SK-N-SH treated with all-trans-retinoic acid at 6 μM for 48 hours (cell line): ENCODE measurements at regions not wholly inside any gene's neighbourhood (a gene's known extent, or its start where the extent isn't known, plus 50 kb on each side); places are given as distances from the start of the nearest gene placed in this dataset.

Source experiments
- ATAC-seq: fragments of 200-7000 bp; cut with Tn5 transposase; 3 replicates; pipeline ENCODE4 v1.9.1; 2020; ENCODE audit warnings: mild to moderate bottlenecking, moderate library complexity
- ARNTL ChIP-seq: fragments of 450-650 bp; formaldehyde crosslinking; IDR thresholded peaks from 2 replicates; pipeline ENCODE4 v1.5.0; 2020; ENCODE audit warnings: low read depth, mild to moderate bottlenecking, moderate library complexity, borderline replicate concordance
- BACH2 ChIP-seq: fragments of 250-450 bp; sonication (Bioruptor Pico); IDR thresholded peaks from 2 replicates; pipeline ENCODE4 v1.9.0; 2021; ENCODE audit warnings: mild to moderate bottlenecking, borderline replicate concordance
- CREB5 ChIP-seq: fragments of 250-450 bp; sonication (Bioruptor Pico); IDR thresholded peaks from 2 replicates; pipeline ENCODE4 v1.5.1; 2020; ENCODE audit warnings: low read depth, mild to moderate bottlenecking, moderate library complexity
- ESRRG ChIP-seq: fragments of 250-450 bp; sonication (Bioruptor Pico); IDR thresholded peaks from 2 replicates; pipeline ENCODE4 v1.6.1; 2021; ENCODE audit warnings: mild to moderate bottlenecking
- GLIS3 ChIP-seq: fragments of 250-450 bp; sonication (Bioruptor Pico); IDR thresholded peaks from 2 replicates; pipeline ENCODE4 v1.5.0; 2020; ENCODE audit warnings: mild to moderate bottlenecking, moderate library complexity
- ISL1 ChIP-seq: fragments of 250-450 bp; sonication (Bioruptor Pico); IDR thresholded peaks from 2 replicates; pipeline ENCODE4 v2.1.2; 2022; ENCODE audit warnings: mild to moderate bottlenecking, moderate library complexity
- OSR1 ChIP-seq: fragments of 250-450 bp; sonication (Bioruptor Pico); IDR thresholded peaks from 2 replicates; pipeline ENCODE4 v1.8.0; 2022; ENCODE audit warnings: moderate library complexity, mild to moderate bottlenecking, inconsistent platforms
- PPARA ChIP-seq: fragments of 250-450 bp; sonication (Bioruptor Pico); IDR thresholded peaks from 2 replicates; pipeline ENCODE4 v1.5.0; 2020; ENCODE audit warnings: mild to moderate bottlenecking, borderline replicate concordance
- RARB ChIP-seq: fragments of 250-450 bp; sonication (Bioruptor Pico); IDR thresholded peaks from 2 replicates; pipeline ENCODE4 v1.8.0; 2021; ENCODE audit warnings: mild to moderate bottlenecking, moderate library complexity
- SNAI2 ChIP-seq: fragments of 250-450 bp; sonication (Bioruptor Pico); IDR thresholded peaks from 2 replicates; pipeline ENCODE4 v1.5.0; 2020; ENCODE audit warnings: mild to moderate bottlenecking, moderate library complexity
- TCF4 ChIP-seq: fragments of 250-450 bp; sonication (Bioruptor Pico); IDR thresholded peaks from 2 replicates; pipeline ENCODE4 v1.8.0; 2021; ENCODE audit warnings: mild to moderate bottlenecking, moderate library complexity, borderline replicate concordance
- TOX ChIP-seq: fragments of 250-450 bp; sonication (Bioruptor Pico); IDR thresholded peaks from 2 replicates; pipeline ENCODE4 v1.8.0; 2021; ENCODE audit warnings: mild to moderate bottlenecking, moderate library complexity, borderline replicate concordance
- TSHZ2 ChIP-seq: fragments of 250-450 bp; sonication (Bioruptor Pico); IDR thresholded peaks from 2 replicates; pipeline ENCODE4 v1.5.0; 2020; ENCODE audit warnings: mild to moderate bottlenecking, moderate library complexity
- ZC3H10 ChIP-seq: fragments of 250-450 bp; sonication (Bioruptor Pico); IDR thresholded peaks from 2 replicates; pipeline ENCODE4 v1.5.1; 2021; ENCODE audit warnings: mild to moderate bottlenecking, moderate library complexity
- ZFP3 ChIP-seq: fragments of 250-450 bp; sonication (Bioruptor Pico); IDR thresholded peaks from 2 replicates; pipeline ENCODE4 v1.5.0; 2020; ENCODE audit warnings: mild to moderate bottlenecking, moderate library complexity
- ZFP30 ChIP-seq: fragments of 450-650 bp; formaldehyde crosslinking; IDR thresholded peaks from 2 replicates; pipeline ENCODE4 v1.5.0; 2022; ENCODE audit warnings: mild to moderate bottlenecking, moderate library complexity
- ZNF565 ChIP-seq: fragments of 450-650 bp; formaldehyde crosslinking; conservative IDR thresholded peaks from 2 replicates; pipeline ENCODE4 v1.5.0; 2020; ENCODE audit warnings: low read depth, mild to moderate bottlenecking, moderate library complexity
- ZNF70 ChIP-seq: fragments of 450-650 bp; formaldehyde crosslinking; IDR thresholded peaks from 2 replicates; pipeline ENCODE4 v1.5.0; 2020; ENCODE audit warnings: mild to moderate bottlenecking, moderate library complexity
- ZNF8 ChIP-seq: fragments of 450-650 bp; formaldehyde crosslinking; IDR thresholded peaks from 2 replicates; pipeline ENCODE4 v1.5.0; 2020; ENCODE audit warnings: mild to moderate bottlenecking, moderate library complexity
- TF ChIP-seq, protein P1 (sequence below): fragments of 250-450 bp; sonication (Bioruptor Pico); IDR thresholded peaks from 2 replicates; pipeline ENCODE4 v1.8.0; 2021; ENCODE audit warnings: low read depth, mild to moderate bottlenecking, moderate library complexity, borderline replicate concordance
- TF ChIP-seq, protein P2 (sequence below): fragments of 250-450 bp; sonication (Bioruptor Pico); IDR thresholded peaks from 2 replicates; pipeline ENCODE4 v1.5.1; 2021; ENCODE audit warnings: mild to moderate bottlenecking, moderate library complexity

- no peak for TF ChIP-seq ZC3H10 (CRISPR knock-in tag)
- TF ChIP-seq ESRRG (CRISPR knock-in tag) = no peak
- TF ChIP-seq TOX (CRISPR knock-in tag) = no peak
- TF ChIP-seq PPARA (CRISPR knock-in tag) = no peak
These were observed 111.8 kb downstream of the CTTN start (continued) for GRCh38 chr11:70510106-70510505.

- TF ChIP-seq ZFP30 (CRISPR knock-in tag) = no peak
- no peak for TF ChIP-seq TCF4 (CRISPR knock-in tag)
- no peak for TF ChIP-seq ZNF565 (CRISPR knock-in tag)
- no peak for TF ChIP-seq GLIS3 (CRISPR knock-in tag)
- TF ChIP-seq OSR1 (CRISPR knock-in tag) = no peak
- no peak for TF ChIP-seq PPARA (CRISPR knock-in tag)
- TF ChIP-seq, protein P1, sequence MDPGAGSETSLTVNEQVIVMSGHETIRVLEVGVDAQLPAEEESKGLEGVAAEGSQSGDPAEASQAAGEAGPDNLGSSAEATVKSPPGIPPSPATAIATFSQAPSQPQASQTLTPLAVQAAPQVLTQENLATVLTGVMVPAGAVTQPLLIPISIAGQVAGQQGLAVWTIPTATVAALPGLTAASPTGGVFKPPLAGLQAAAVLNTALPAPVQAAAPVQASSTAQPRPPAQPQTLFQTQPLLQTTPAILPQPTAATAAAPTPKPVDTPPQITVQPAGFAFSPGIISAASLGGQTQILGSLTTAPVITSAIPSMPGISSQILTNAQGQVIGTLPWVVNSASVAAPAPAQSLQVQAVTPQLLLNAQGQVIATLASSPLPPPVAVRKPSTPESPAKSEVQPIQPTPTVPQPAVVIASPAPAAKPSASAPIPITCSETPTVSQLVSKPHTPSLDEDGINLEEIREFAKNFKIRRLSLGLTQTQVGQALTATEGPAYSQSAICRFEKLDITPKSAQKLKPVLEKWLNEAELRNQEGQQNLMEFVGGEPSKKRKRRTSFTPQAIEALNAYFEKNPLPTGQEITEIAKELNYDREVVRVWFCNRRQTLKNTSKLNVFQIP = no peak
- TF ChIP-seq, protein P2, sequence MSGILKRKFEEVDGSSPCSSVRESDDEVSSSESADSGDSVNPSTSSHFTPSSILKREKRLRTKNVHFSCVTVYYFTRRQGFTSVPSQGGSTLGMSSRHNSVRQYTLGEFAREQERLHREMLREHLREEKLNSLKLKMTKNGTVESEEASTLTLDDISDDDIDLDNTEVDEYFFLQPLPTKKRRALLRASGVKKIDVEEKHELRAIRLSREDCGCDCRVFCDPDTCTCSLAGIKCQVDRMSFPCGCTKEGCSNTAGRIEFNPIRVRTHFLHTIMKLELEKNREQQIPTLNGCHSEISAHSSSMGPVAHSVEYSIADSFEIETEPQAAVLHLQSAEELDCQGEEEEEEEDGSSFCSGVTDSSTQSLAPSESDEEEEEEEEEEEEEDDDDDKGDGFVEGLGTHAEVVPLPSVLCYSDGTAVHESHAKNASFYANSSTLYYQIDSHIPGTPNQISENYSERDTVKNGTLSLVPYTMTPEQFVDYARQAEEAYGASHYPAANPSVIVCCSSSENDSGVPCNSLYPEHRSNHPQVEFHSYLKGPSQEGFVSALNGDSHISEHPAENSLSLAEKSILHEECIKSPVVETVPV (CRISPR knock-in tag) = no peak
- TF ChIP-seq ZNF70 (CRISPR knock-in tag) = no peak
- TF ChIP-seq ESRRG (CRISPR knock-in tag) = no peak
- TF ChIP-seq ISL1 (CRISPR knock-in tag) = no peak
- no peak for TF ChIP-seq CREB5 (CRISPR knock-in tag)
- TF ChIP-seq ARNTL (CRISPR knock-in tag) = no peak
- no peak for TF ChIP-seq BACH2
- TF ChIP-seq TSHZ2 (CRISPR knock-in tag) = no peak
- TF ChIP-seq ZC3H10 (CRISPR knock-in tag) = no peak
- TF ChIP-seq SNAI2 (CRISPR knock-in tag) = no peak
- TF ChIP-seq, all 23 proteins: peak for 0
- ATAC-seq = no peak
These were observed 112.2 kb downstream of the CTTN start for GRCh38 chr11:70510571-70510970.

DNA sequence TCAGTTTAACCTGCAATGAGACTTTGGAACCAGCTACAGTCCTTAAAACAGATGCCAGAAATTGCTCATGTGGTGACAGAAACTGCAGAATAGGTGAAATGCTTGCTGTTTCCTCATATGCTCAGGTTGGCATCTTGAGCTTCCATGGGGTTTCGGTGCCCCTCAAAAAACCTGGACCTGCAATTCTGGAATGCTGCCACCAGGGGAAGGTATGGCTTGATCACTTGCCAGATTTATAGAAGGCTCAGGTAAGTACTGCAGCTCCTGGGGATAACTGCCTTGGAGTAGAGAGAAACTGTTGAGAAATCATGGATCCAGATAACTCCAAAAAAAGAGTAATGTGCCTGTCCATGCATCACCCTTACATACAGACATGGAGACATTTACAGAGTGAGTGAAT is 113.0 kb downstream of the CTTN start:
- ATAC-seq = no peak
- no peak for TF ChIP-seq ZC3H10 (CRISPR knock-in tag)
- TF ChIP-seq CREB5 (CRISPR knock-in tag) = no peak
- TF ChIP-seq ZNF8 (CRISPR knock-in tag) = no peak
- no peak for TF ChIP-seq ZFP30 (CRISPR knock-in tag)
- TF ChIP-seq SNAI2 (CRISPR knock-in tag) = no peak
- no peak for TF ChIP-seq TCF4 (CRISPR knock-in tag)
- no peak for TF ChIP-seq RARB (CRISPR knock-in tag)
- no peak for TF ChIP-seq ESRRG (CRISPR knock-in tag)

GRCh38 chr11:70512716-70513115 is 114.4 kb downstream of the CTTN start:
- ATAC-seq = no peak
- TF ChIP-seq PPARA (CRISPR knock-in tag) = no peak
- no peak for TF ChIP-seq ZFP3 (CRISPR knock-in tag)
- no peak for TF ChIP-seq GLIS3 (CRISPR knock-in tag)
- no peak for TF ChIP-seq BACH2
- TF ChIP-seq ZC3H10 (CRISPR knock-in tag) = no peak
- TF ChIP-seq, protein P2 (CRISPR knock-in tag) = no peak
- TF ChIP-seq ZNF70 (CRISPR knock-in tag) = no peak
- TF ChIP-seq ARNTL (CRISPR knock-in tag) = no peak
- TF ChIP-seq TSHZ2 (CRISPR knock-in tag) = no peak
